Fibroblast of lung (primary cell): ENCODE measurements at regions not wholly inside any gene's neighbourhood (a gene's known extent, or its start where the extent isn't known, plus 50 kb on each side); places are given as distances from the start of the nearest gene placed in this dataset.
"Not testable (repeated sequence)": the region's sequence is repeated elsewhere in the genome, so short reads cannot be mapped to it uniquely, and the experiment has no call there.

Experiments used
- DNase-seq, 2 donors: peaks; one replicate each; pipeline versions ENCODE4 v3.0.0 to v3.0.0-alpha.2; 2010; ENCODE audit warnings: low read depth in 2 of 2
- H2AFZ ChIP-seq: 2 replicates; pipeline ENCODE4 v1.5.1; 2012; ENCODE audit warnings: low read length, control low read depth, inconsistent platforms
- H3K27ac ChIP-seq: 2 replicates; pipeline ENCODE4 v1.5.1; 2011; ENCODE audit warnings: low read length, control low read depth; ENCODE audit not compliant: insufficient read depth
- H3K27me3 ChIP-seq: 2 replicates; pipeline ENCODE4 v1.5.1; 2011; ENCODE audit warnings: mild to moderate bottlenecking, low read length; ENCODE audit not compliant: control insufficient read depth, insufficient read depth
- H3K36me3 ChIP-seq: 2 replicates; pipeline ENCODE4 v1.5.1; 2011; ENCODE audit warnings: low read length; ENCODE audit not compliant: control insufficient read depth, insufficient read depth
- H3K4me1 ChIP-seq: 2 replicates; pipeline ENCODE4 v1.5.1; 2011; ENCODE audit warnings: low read length; ENCODE audit not compliant: control insufficient read depth, insufficient read depth; ENCODE audit errors: extremely low read depth
- H3K4me2 ChIP-seq: 2 replicates; pipeline ENCODE4 v1.5.1; 2011; ENCODE audit warnings: low read length, control low read depth; ENCODE audit not compliant: insufficient read depth; ENCODE audit errors: extremely low read depth
- H3K4me3 ChIP-seq, 4 experiments: fragments of 200-600 bp in 1 of 4; sonication (generic) in 1 of 4; replicated peaks in 1 of 4; 2 replicates each; pipeline ENCODE4 v1.5.1; 2011 to 2016; ENCODE audit warnings: low read length in 4 of 4, low read depth in 3 of 4, mild to moderate bottlenecking in 3 of 4, control low read depth in 2 of 4, inconsistent platforms in 1 of 4, mixed read lengths in 1 of 4; ENCODE audit not compliant: insufficient read depth in 1 of 4; ENCODE audit errors: control extremely low read depth in 1 of 4
- H3K79me2 ChIP-seq: 2 replicates; pipeline ENCODE4 v1.5.1; 2012; ENCODE audit warnings: mild to moderate bottlenecking, low read length, inconsistent platforms; ENCODE audit not compliant: control insufficient read depth, insufficient read depth
- H3K9ac ChIP-seq: 2 replicates; pipeline ENCODE4 v1.5.1; 2011; ENCODE audit warnings: mild to moderate bottlenecking, low read length, control low read depth; ENCODE audit not compliant: insufficient read depth
- H3K9me3 ChIP-seq: 2 replicates; pipeline ENCODE4 v1.5.1; 2012; ENCODE audit warnings: low read depth, low read length; ENCODE audit not compliant: control insufficient read depth, insufficient read depth
- H4K20me1 ChIP-seq: 2 replicates; pipeline ENCODE4 v1.5.1; 2011; ENCODE audit warnings: low read length; ENCODE audit not compliant: control insufficient read depth, insufficient read depth; ENCODE audit errors: extremely low read depth
- CTCF ChIP-seq, 2 donors: IDR thresholded peaks in 1 of 2; conservative IDR thresholded peaks in 1 of 2; 1 replicate in 1 of 2; 2 replicates in 1 of 2; pipeline ENCODE4 v1.5.1; 2011 to 2012; ENCODE audit warnings: low read length in 2 of 2, control low read depth in 1 of 2, inconsistent platforms in 1 of 2, low read depth in 1 of 2, mild to moderate bottlenecking in 1 of 2
- EZH2 ChIP-seq: IDR thresholded peaks from 2 replicates; pipeline ENCODE4 v1.5.1; 2012; ENCODE audit warnings: low read length, control low read depth, mild to moderate bottlenecking; ENCODE audit errors: missing control alignments

GRCh38 chr12:131628766-131629448, 82.0 kb upstream of the SFSWAP start:
- Histone ChIP-seq H3K9ac (no peak overlapping the region), H2AFZ (no peak overlapping the region), H3K4me3 (no peak overlapping the region), H3K27me3 (no peaks in the 10 kb centered on the region), H3K9me3 (no peaks in the 10 kb centered on the region), H3K4me1 (no peaks in the 10 kb centered on the region), H3K27ac (no peak overlapping the region), H3K79me2 (no peaks in the 10 kb centered on the region), H3K4me2 (no peak overlapping the region), H4K20me1 (no peaks in the 10 kb centered on the region), H3K36me3 (no peaks in the 10 kb centered on the region)
- TF ChIP-seq CTCF (conservative IDR thresholded peaks at IDR 0.05 in 1 of 2, IDR thresholded peaks at IDR 0.05 in 1 of 2; ENCODE audit: low read depth in 1 of 2, low read length in 2 of 2), result no peak
- TF ChIP-seq EZH2, result no peak
- no peak for DNase-seq

- no peaks in the 10 kb centered on the region for H3K9me3 ChIP-seq
- no peak overlapping the region for H3K27ac ChIP-seq
- TF ChIP-seq EZH2 (no peak), CTCF (conservative IDR thresholded peaks at IDR 0.05 in 1 of 2, IDR thresholded peaks at IDR 0.05 in 1 of 2; ENCODE audit: low read depth in 1 of 2, low read length in 2 of 2) (no peak)
- no peaks in the 10 kb centered on the region for H4K20me1 ChIP-seq
- H2AFZ ChIP-seq, result no peak overlapping the region
- H3K9ac ChIP-seq, result no peak overlapping the region
- DNase-seq, result no peak
- no peaks in the 10 kb centered on the region for H3K4me1 ChIP-seq
- H3K36me3 ChIP-seq, result no peaks in the 10 kb centered on the region
- no peaks in the 10 kb centered on the region for H3K27me3 ChIP-seq
- H3K4me3 ChIP-seq, result no peak overlapping the region
- no peak overlapping the region for H3K4me2 ChIP-seq
- H3K79me2 ChIP-seq, result no peaks in the 10 kb centered on the region
Measured at GRCh38 chr12:131631230-131631629, 79.7 kb upstream of the SFSWAP start.

GRCh38 chr12:131631889-131632651, 78.8 kb upstream of the SFSWAP start:
- H3K4me2 ChIP-seq, H3K4me3 ChIP-seq, H3K36me3 ChIP-seq, H3K27me3 ChIP-seq, H3K9me3 ChIP-seq, DNase-seq, H3K27ac ChIP-seq, H3K9ac ChIP-seq, H3K4me1 ChIP-seq, H2AFZ ChIP-seq, H3K79me2 ChIP-seq, H4K20me1 ChIP-seq: not testable (repeated sequence)

GRCh38 chr12:131632652-131633023, 78.3 kb upstream of the SFSWAP start:
- DNase-seq, H2AFZ ChIP-seq: not testable (repeated sequence)

GRCh38 chr12:131633610-131634009, 77.3 kb upstream of the SFSWAP start:
- not testable (repeated sequence) for H3K4me2 ChIP-seq, H4K20me1 ChIP-seq, H3K4me1 ChIP-seq, H3K79me2 ChIP-seq, DNase-seq, H2AFZ ChIP-seq, H3K36me3 ChIP-seq, H3K27me3 ChIP-seq, H3K4me3 ChIP-seq, H3K9ac ChIP-seq, H3K9me3 ChIP-seq, H3K27ac ChIP-seq

More at GRCh38 chr12:131632652-131633023, 78.3 kb upstream of the SFSWAP start:
- H3K27me3 ChIP-seq, H3K9ac ChIP-seq, H3K9me3 ChIP-seq, H3K4me2 ChIP-seq, H3K79me2 ChIP-seq, H3K4me1 ChIP-seq, H3K4me3 ChIP-seq, H4K20me1 ChIP-seq, H3K36me3 ChIP-seq, H3K27ac ChIP-seq: not testable (repeated sequence)
